HS-27A (cell line): ENCODE measurements at regions not wholly inside any gene's neighbourhood (a gene's known extent, or its start where the extent isn't known, plus 50 kb on each side); places are given as distances from the start of the nearest gene placed in this dataset.

Experiments
- DNase-seq: peaks from one replicate; pipeline ENCODE4 v3.0.0-alpha.2; 2012; ENCODE audit warnings: low read depth, missing footprints

DNA sequence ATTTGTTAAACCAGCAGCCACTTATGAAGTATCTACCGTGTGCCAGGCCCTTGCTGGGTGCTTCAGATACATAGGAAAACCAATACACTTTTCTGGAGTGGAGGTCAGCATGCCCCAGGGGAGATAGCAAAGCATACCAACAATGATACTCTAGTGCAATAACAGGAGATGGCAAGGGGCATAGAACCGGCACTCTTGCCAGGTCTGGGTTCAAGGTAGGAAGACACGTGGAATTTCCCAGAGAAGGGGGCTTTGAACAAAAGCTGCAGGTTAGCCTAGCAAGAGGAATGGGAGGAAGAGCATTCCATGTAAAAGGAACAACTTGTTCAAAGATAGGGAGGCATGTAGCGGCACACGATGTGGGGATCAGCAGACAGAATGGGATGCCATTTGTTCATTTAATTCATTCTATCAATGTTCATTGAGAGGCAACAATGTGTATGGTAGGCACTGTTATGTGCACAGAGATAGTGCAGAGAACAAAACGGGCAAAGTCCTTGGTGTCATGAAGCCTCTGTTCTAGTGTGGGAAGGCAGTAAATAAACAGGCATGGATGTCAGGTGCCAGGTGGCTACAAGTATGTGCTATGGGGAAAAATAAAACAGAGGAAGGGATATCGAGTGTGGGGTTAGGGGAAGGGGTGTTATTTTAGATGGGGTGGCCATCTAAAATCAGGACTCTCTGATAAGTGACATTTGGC is 162.6 kb upstream of the E2F8 start:
- no peak for DNase-seq

DNA sequence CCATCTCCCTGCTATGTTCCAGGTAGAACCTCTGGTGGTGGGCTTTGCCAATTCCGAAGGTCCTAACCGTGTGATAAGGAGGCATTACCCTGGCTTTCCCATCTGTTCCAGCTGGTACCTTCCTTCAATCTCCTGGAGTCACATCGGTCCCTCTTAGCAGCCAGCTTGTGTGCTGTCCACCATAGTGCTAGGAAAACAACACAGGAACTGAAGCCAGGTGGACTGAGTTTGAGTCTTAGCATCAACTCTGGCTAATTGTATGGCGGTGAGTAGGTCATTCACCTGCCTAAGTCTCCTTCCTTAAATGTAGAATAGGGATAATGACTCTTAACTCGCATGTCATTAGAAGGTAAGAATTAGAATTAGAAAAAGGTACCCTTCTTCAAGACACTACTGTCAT is 159.6 kb upstream of the E2F8 start:
- DNase-seq = no peak

DNA sequence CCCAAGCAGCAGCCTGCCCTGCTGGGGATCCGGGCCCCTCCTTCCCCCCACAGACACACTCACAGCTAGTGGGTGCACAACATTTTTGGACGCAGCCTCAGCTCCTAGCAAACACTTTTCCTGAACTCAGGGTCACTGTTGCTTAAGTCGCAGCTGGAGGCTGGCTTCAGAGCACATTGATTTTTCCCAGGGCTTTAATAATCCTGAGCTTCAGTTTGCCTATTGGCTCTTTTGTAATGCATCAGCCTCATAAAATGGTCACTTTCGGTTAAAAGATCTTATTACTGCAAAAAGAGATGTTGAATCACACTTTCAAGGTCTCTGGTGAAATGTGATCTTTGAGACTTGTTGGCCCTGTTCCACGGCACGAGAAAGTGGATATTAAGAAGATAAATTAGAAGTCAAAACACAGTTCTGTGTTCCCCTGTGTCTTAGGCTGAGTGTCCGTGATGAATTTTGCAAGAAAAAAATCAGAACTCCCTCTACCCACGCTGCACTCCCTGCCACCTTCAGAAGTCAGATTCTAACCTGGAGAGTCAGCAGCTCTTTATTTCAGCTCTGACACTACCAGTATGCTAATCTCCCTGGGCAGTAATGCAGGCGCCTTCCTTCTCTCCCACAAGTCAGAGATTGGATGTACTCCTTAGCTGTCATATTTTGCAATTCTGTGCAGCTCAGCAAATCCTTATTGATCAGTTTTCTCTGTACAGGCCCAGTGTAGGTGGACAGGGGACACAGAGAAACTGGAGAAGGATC is 158.2 kb upstream of the E2F8 start:
- peak; percentile 42 for DNase-seq

DNA sequence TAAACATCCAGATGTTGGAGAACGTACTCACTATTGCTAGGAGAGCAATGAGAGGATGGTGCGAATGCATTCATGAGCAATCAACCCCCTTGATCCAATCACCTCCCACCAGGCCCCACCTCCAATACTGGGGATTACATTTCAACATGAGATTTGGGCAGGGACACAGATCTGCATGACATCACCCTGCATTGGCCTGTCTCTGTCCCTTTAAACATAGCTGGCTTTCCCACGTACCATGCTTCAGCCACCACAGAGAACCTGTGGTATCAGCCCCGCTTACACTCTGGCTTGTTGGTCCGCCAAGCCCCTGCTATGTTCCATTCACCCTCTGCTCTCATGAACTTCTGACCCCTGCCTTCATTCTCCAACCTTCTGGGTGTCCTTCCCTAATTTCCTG is 157.5 kb upstream of the E2F8 start:
- DNase-seq = no peak

DNA sequence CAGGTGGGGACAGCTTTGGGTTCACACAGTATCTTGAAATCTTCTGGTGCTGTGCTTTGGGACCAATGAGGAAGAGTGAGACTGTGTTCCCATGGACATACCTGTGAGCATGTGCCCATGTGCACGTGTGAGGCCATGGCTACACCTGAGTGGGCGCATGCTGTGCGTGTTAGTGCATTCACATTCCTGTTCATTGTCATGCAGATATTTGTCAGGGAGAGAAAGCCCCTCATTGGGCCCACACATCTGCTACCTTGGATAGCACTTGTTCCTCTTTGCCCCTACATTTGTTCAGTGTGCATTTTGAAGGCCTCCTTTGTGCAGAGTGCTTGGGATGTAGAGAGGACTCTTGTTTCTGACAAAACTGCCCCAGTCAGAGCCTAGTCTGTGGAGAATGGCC is 154.3 kb upstream of the E2F8 start:
- no peak for DNase-seq

DNA sequence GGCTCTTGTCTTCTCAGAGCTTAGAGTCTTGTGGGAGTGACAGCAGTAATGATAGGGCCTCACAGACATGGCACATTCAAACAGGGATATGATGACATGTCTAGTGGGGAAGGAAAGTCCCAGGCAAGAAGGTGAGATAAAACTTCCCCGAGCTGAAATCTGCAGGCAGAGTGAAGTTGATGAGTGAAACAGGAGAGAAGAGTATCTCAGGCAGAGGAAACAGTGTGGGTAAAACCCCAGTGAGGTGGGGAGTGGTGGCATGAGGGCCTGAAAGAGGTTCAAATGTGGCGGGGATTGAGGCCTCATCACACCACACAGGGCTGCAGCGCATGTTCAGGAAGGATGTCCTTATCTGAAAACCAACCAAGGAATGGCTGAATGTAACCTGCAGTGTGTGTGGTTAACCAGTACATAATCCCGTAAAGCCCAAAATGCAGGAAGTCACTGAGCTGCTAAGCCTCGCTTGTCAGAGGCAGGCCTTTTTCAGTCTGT is 153.8 kb upstream of the E2F8 start:
- no peak for DNase-seq

DNA sequence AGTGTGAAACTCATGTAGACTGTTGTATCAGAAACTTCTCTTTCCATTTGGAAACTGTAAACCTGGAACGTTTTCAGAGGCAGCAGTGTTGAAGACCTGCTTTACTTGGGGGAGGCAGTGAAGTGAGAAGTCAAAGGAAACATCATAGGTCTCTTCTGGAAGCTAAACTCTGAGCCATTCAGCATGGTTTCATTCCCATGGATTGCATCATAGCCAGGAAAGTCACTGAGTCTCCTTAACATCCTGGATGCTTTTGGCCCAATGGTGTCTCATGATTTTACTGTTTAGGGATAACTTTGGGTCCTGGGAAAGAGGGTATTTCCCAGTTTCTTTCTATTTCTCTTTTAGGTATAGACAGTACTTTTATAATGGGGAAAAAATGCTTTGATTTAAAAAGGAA is 153.2 kb upstream of the E2F8 start:
- no peak for DNase-seq

DNA sequence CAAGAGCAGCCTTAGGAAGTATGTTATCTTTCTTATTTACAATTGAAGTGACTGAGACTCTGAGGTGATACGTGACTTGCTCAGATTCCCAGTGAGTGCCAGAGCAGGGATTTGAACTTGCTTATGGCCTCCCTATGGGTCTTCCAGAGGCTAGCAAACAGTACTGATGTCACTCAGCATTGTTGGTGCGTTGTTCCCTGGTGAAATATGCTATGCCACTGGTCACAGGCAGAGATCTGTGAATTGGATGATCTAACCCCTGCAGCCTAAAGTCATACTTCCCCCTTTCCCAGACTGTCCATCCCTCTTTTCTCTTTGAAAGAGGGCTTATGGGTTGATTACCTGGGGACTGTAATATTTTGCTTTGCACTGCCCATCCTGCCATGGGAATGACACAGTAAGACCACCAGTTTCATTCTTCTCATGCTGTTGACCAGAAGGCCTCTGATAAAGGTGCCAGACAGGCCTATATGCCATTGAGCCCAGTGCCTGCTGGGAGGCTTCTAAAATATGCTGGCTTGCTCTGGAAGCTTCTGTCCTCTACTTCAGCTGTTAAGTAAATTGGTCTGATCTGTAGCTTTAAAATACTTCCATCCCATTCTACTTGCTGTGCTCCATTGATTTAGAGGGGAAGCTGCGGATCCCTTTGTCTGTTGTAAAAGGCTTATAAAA is 152.2 kb upstream of the E2F8 start:
- no peak for DNase-seq

DNA sequence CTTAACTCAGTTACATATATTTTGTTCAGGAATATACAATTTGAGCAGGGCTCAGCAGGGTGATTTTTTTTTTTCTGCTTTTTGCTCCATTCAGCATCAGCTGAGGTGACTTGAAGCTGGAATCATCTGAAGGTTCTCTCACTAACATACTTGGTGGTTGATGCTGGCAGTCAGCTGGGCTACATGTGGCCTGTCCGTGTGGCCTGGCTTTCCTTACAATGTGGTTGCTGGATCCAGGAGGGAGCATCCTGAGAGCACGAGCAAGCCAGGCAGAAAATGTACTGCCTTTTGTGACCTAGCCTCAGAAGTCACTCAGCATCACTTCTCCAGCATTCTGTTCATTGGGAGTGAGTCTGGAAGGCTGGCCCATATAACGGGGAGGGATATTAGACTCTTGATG is 151.6 kb upstream of the E2F8 start:
- DNase-seq = no peak

DNA sequence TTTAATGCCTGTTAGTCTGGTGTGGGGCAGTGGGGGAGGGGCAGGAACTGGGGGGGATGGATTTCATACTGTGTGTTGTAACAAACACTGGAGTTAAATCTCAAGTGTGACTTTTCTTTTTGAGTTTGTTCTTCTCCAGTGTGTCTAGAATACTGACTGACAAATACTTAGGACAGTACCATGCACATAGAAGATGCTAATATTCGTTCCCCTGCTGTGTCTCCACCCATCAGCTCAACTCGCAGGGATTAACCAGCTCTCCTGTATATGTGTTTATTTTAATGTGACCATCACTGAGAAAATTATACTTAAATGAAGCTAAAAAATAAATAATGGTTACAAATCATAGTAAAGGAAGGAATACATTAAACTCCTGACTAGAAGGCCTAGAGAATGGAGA is 150.9 kb upstream of the E2F8 start:
- DNase-seq = no peak

DNA sequence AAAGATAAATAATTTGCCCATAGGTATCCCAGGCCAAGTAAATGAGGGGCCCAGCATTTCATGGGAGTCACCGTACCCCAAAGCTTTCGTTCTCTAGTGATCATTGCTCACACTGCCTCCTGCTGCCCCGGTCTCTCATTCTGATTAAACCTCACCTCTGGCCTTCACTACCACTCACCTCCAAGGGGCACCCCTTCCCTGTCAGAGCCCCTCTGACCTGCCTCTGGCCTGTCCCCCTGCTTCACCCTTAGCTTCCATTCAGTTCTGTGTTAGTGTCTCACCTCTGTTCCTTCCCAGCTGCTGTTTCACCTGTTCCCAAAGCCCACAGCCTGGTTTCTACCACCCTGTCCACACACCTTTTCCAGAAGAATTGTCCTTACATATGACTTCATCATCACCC is 150.3 kb upstream of the E2F8 start:
- no peak for DNase-seq

DNA sequence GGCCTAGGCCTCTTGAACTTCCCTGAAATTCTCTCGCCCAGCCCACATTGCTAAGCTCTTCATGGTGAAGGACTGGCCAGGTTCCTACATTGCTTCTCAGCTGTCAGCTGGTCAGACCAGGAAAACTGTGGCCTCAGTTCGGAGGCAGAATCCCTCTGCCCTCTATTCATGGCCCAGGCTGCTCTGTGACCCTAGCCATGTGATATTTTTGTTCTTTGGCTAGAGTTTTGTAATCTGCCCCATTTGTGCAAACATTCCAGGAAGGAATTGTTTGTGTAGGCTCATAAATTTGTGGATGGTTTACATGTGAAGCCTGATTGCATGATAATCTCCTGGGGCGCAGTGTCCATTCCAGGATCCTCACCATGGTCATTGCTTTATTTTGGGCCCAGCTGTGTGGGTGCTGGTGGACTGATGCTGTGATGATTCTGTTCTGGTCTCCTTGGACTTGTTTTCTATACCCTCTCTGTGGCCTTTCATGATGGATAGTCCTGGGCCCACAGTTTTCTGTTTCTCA is 149.1 kb upstream of the E2F8 start:
- no peak for DNase-seq

DNA sequence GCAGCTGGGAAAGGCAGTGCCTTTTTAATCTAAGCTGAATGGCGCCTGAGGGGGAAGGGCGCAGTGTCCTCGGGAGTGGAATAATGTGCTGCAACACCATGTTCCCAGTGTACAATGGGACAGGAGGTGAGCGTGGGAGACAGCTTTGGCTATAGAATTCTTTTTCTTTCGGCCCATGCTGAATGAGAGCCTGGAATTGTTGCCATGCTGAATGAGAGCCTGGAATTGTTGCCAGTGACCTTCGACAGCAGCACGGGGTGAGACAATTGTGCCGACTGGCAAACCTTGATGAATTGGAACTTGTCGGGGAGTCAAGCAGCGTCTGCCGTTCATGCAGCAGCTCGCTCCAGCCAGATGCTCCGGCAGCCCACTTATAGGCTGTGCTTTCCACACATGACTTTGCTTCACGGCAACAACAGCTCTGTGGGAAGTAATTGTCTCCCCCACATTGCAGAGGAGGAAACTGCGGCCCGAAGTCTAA is 141.4 kb upstream of the E2F8 start:
- no peak for DNase-seq

DNA sequence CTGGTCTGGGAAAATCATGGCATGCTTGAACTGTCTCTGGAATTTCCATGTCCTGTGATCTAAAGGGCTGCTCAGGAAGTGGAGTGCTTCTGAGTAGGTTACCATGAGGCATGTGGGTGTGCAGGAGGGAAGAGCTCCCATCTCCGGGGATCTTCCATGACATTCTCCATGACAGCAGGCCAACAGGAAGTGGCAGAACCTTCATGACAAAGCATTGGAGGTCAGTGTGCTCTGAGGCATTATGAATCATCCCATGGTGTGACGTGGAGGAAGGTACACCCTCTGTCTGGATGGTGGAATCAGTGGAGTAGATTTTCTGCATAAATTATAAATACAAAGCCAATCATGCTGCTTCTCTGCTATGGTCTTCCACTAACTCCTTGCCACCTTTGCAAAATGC is 139.6 kb upstream of the E2F8 start:
- peak; percentile 68 for DNase-seq

DNA sequence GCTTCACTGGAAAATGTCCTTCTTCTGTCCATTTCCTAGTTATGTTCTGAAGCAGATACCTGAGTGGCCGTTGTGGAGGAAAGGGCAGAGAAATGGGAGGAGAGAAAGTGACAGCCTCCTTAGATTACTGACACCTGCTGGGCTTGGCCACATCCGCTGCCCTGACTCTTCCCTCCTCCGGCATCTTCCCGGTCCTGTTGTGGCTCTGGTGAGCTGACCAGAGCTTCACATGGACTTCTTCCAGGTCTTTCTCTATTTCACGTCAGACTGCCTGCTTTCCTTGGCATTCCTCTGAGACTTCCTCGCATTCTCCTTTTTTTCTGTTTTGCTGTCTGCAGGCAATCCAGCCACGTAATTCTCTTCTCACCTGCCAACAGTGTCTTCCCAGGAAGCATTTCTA is 138.7 kb upstream of the E2F8 start:
- no peak for DNase-seq

DNA sequence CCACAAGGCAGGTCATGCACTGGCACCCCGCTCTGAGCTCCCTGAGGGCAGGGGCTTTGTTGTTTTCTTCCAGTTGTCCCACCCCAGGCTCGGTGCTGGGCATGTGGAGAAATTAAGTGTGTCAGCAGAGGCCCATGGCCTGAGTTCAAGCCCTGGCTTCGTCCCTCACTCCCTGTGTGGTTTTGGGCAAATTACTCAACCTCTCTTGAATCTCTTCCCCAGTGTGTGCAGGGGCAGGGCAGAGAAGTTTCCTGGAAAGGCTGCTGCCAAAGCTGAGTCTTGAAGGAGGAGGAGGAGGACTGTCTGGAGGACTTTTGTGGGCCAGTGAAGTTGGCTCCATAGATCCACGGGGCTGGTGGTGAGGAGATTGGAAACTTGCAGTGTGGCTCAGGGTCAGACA is 138.1 kb upstream of the E2F8 start:
- no peak for DNase-seq

DNA sequence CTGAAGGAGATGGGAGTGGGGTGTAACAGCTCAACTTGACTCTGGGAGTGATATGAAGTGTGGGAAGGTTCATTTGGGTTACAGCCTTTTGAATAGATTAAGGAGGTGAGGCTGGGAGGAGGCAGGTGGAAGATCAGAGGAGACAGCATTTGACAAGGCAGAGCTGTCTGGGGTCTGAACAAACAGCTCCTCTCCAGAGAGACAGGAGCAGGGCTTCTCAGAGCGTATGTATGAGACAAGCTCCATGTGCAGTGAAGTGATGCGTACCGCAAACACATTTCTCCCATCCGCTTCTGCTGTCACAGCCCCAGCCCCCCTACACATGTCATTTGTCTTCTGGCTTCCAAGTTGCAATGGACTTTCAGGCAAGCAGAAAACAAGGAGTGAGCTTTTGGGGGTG is 137.1 kb upstream of the E2F8 start:
- DNase-seq = no peak

DNA sequence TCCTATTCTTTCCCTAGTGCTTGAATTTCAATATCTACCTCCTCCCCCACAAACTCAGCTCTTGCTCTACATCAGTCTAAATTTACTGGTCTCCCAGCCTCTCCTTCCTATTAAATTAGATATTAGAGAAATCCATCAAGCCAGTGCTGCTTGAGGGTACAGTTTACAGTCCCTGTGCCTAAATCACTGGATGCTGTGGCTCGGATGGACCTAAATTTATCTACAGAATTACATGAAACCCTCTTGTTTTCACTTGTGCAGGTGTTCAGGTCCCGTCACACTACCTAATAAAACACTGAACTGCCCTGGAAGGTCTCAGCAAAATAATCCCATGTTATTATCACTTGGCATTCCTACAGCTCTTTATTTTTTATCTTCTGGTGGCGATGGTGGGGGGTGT is 134.7 kb upstream of the E2F8 start:
- no peak for DNase-seq

DNA sequence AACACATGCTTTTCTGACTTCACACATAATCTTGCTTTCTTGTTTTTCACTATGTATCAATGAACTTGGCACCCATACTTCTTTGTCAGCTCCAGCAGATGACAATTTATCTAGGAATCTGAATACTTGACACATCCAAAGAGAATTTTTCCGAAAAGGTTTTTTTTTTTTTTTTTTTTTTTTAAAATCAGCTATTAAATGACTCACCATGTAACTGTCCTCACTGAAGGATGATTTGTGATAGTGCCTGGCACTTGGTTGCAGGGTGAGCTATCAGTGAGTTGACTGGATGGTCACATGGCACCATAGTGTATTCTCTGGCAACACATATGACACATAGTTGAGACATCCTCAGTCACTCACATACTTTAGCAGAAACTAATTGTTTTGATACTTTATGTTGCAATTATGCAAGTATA is 133.4 kb upstream of the E2F8 start:
- peak; percentile 93 for DNase-seq

DNA sequence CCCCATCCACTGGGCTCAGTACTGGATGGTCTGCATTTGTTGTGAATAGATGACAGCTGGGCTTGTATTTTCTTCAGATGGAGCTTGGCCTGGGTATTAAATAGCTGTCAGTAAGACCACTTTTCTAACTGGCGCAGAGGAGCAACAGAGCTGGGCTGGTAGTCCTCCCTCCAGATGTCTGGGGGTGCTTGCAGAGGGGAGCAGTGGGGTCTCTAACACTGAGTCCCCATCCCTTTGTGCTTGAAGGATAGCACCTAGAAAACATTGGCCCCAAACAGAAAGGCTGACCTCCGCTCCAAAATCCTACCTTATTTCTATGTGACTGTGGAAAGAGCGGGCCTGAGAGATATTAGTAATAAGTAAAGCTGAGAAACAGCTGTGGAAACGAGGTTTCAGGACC is 131.6 kb upstream of the E2F8 start:
- DNase-seq = no peak

DNA sequence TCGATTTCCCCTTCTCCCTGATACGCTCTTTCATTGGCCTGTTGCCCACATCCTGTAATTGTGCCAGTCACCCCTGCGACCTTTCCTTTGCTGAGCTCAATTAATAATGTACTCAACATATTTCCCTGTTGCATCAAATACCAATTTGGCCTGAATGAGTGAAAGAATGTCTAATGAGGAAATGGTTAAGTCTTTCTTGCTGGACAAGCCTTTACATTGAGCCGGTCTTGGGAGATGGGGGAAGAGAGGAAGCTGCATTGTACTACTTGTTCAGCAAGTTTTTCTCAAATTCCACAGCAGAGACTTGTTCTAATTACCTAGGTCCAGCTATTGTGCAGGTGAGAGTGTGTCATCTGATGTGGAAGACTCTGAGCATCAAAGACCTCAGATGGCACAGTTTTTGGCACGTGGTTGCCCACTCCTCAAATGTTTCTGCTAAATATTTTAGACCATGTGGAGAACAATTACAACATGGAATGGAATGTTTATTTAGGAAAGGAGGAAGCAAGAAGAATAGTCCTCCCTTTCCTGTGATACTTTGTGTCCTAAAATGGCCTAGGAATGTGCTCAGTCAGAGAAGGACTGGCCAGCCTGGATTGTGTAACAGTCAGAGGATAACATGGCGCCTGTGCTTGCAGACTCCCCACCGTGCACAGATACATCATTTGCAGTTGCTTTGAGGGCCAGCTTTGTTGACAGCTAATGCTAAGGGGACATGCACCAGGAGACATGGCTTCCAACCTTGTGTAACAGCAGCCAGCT is 129.5 kb upstream of the E2F8 start:
- DNase-seq = no peak

DNA sequence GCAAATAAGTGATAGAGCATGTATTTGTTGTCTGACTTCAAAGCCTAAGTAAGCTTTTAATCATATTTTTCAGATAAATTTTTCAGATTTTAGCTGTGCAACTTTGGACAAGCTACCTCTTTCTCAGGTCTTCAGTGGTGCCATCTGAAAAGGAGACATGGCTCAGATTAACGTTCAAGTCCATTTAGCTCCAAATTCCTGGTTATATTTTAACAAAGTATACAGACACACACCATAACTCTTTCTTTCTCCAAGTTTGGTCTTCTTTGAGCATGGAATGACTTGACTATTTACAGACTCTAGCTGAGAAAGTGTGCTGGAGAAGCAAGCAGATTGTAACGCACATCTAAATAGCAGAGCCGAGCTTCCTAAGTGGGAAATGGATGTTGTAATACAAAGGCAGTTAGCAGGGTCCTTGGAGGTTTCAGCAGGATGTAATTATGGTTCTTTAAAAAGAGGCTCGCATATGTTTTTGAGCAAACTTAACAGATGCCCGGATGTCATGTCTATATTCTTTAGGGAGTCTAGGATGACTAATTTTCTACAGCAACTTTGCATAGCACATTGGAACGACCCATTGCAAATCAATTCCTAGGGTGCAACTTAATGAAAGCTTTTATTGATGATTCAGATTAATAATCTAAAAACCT is 128.1 kb upstream of the E2F8 start:
- DNase-seq = no peak
